DND-41 (cell line): ENCODE measurements at regions not wholly inside any gene's neighbourhood (a gene's known extent, or its start where the extent isn't known, plus 50 kb on each side); places are given as distances from the start of the nearest gene placed in this dataset.

Experiments used
- ATAC-seq: fragments of 200-7000 bp; cut with Tn5 transposase; 3 replicates; pipeline ENCODE4 v1.9.1; 2021; ENCODE audit warnings: low read depth; ENCODE audit not compliant: insufficient read depth
- DNase-seq: peaks from one replicate; pipeline ENCODE4 v3.0.0-alpha.2; 2020
- H2AFZ ChIP-seq: 2 replicates; pipeline ENCODE4 v1.6.0; 2012; ENCODE audit warnings: low read depth, low read length
- H3K27ac ChIP-seq: 2 replicates; pipeline ENCODE4 v1.5.1; 2012; ENCODE audit warnings: low read length, inconsistent platforms
- H3K27me3 ChIP-seq: fragments of 200-600 bp; sonication (generic); 2 replicates; pipeline ENCODE4 v1.6.0; 2012; ENCODE audit warnings: low read length, mild to moderate bottlenecking, inconsistent platforms; ENCODE audit not compliant: insufficient read depth, poor library complexity
- H3K36me3 ChIP-seq: 2 replicates; pipeline ENCODE4 v1.5.1; 2012; ENCODE audit warnings: low read length, inconsistent platforms; ENCODE audit not compliant: insufficient read depth
- H3K4me1 ChIP-seq: 2 replicates; pipeline ENCODE4 v1.5.1; 2012; ENCODE audit warnings: mild to moderate bottlenecking, low read length; ENCODE audit not compliant: insufficient read depth
- H3K4me2 ChIP-seq: 2 replicates; pipeline ENCODE4 v1.6.0; 2012; ENCODE audit warnings: mild to moderate bottlenecking, moderate library complexity, low read length, inconsistent platforms; ENCODE audit not compliant: insufficient read depth
- H3K4me3 ChIP-seq, 2 experiments: fragments of 200-600 bp in 1 of 2; shearing (Covaris generic) in 1 of 2; 2 replicates each; pipeline ENCODE4 v1.5.1; 2012 to 2016; ENCODE audit warnings: inconsistent platforms in 2 of 2, low read length in 2 of 2, mild to moderate bottlenecking in 2 of 2, low read depth in 1 of 2, moderate library complexity in 1 of 2
- H3K79me2 ChIP-seq: 2 replicates; pipeline ENCODE4 v1.6.0; 2012; ENCODE audit warnings: low read length, inconsistent platforms; ENCODE audit not compliant: insufficient read depth
- H3K9ac ChIP-seq: 2 replicates; pipeline ENCODE4 v1.6.0; 2012; ENCODE audit warnings: low read depth, mild to moderate bottlenecking, inconsistent platforms, low read length, moderate library complexity
- H3K9me3 ChIP-seq: 2 replicates; pipeline ENCODE4 v1.5.1; 2012; ENCODE audit warnings: low read length, moderate library complexity, mild to moderate bottlenecking, inconsistent platforms; ENCODE audit not compliant: insufficient read depth, severe bottlenecking
- H4K20me1 ChIP-seq: 2 replicates; pipeline ENCODE4 v1.6.0; 2012; ENCODE audit warnings: low read length; ENCODE audit not compliant: insufficient read depth
- CTCF ChIP-seq: IDR thresholded peaks from 2 replicates; pipeline ENCODE4 v1.5.1; 2012; ENCODE audit warnings: borderline replicate concordance, low read length, moderate library complexity, mild to moderate bottlenecking; ENCODE audit not compliant: poor library complexity, severe bottlenecking; ENCODE audit errors: extremely low read depth
- EZH2 ChIP-seq: IDR thresholded peaks from 3 replicates; pipeline ENCODE4 v1.6.1; 2012; ENCODE audit warnings: borderline replicate concordance, low read depth, mild to moderate bottlenecking, moderate library complexity, low read length, inconsistent platforms; ENCODE audit not compliant: severe bottlenecking

DNA sequence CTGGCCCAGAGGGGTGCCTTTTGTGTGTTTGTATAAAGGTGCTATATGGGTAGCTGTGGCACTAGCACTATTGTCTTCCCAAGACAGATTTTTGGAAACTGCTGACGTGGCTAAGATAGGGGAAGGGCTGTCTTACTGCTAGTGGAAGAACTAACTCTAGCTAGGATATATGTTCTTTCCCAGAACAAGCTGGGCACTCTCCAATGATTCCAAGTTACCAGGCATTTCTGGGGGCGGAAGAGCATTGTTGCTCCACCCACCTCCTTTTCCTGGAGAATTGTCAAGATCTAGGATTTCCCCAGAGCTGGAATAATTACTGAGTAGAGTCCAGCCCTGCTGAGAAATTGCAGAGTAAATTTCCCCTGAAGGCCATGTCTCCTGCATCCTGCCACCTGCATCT lies 408.3 kb downstream of the KLF5 start:
- no peaks in the 10 kb centered on the region for H3K79me2 ChIP-seq
- H4K20me1 ChIP-seq: no peaks in the 10 kb centered on the region
- ATAC-seq: no peak
- no peaks in the 10 kb centered on the region for H3K36me3 ChIP-seq
- H3K9ac ChIP-seq: no peak overlapping the region
- H3K4me2 ChIP-seq: no peak overlapping the region
- no peaks in the 10 kb centered on the region for H3K27me3 ChIP-seq
- no peak overlapping the region for H3K4me3 ChIP-seq
- H2AFZ ChIP-seq: no peak overlapping the region
- no peak overlapping the region for H3K27ac ChIP-seq
- DNase-seq: no peak
- no peaks in the 10 kb centered on the region for H3K9me3 ChIP-seq
- H3K4me1 ChIP-seq: no peaks in the 10 kb centered on the region
- TF ChIP-seq EZH2 (no peak), CTCF (no peak)

DNA sequence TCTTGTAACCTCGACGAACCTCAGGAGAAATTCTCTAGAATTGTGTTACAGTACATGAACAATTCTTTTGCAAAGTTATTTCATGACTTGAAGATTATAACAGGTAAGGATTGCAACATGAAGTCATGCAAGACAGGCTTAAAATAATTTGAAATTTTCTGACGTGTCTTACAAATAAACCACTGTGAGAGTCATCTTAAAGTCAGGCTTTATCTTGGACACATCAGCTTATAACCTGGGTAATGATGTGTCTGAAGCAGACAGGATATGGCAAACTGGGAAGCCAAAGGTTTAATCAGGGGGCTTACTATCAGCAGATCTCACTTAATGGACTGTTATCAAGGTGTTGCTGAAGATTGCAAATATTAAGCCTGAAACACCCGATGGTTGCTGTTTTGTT lies 407.8 kb downstream of the KLF5 start:
- H3K4me2 ChIP-seq: no peak overlapping the region
- H2AFZ ChIP-seq: no peak overlapping the region
- no peaks in the 10 kb centered on the region for H3K27me3 ChIP-seq
- TF ChIP-seq CTCF: no peak
- TF ChIP-seq EZH2: no peak
- H3K9me3 ChIP-seq: no peaks in the 10 kb centered on the region
- DNase-seq (no peak), ATAC-seq (no peak)
- H3K36me3 ChIP-seq: no peaks in the 10 kb centered on the region
- no peak overlapping the region for H3K4me3 ChIP-seq
- H3K27ac ChIP-seq: no peak overlapping the region
- H4K20me1 ChIP-seq: no peaks in the 10 kb centered on the region
- no peaks in the 10 kb centered on the region for H3K79me2 ChIP-seq
- no peaks in the 10 kb centered on the region for H3K4me1 ChIP-seq
- H3K9ac ChIP-seq: no peak overlapping the region

DNA sequence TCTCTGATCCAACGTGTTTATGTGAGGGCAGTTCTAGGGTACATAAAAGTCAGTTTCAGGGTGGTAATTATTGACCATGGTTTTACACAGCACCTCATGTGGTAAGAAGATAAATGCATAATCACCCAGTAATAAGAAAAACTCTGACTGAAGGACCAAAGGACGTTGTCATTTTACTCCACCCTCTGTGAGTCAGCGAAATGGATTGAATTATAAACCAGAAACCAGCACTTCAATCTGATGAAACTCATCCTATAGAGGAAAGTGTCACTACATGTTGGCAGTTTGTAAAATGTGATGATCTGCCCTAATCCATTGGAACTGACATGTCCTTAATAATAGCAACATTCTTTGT lies 406.8 kb downstream of the KLF5 start:
- TF ChIP-seq EZH2 (no peak), CTCF (no peak)
- no peaks in the 10 kb centered on the region for H3K79me2 ChIP-seq
- H3K4me3 ChIP-seq: no peak overlapping the region
- ATAC-seq (no peak), DNase-seq (no peak)
- no peak overlapping the region for H3K9ac ChIP-seq
- H3K4me2 ChIP-seq: no peak overlapping the region
- H4K20me1 ChIP-seq: no peaks in the 10 kb centered on the region
- no peak overlapping the region for H2AFZ ChIP-seq
- no peaks in the 10 kb centered on the region for H3K4me1 ChIP-seq
- no peaks in the 10 kb centered on the region for H3K27me3 ChIP-seq
- no peaks in the 10 kb centered on the region for H3K36me3 ChIP-seq
- H3K9me3 ChIP-seq: no peaks in the 10 kb centered on the region
- H3K27ac ChIP-seq: no peak overlapping the region

- ATAC-seq (no peak), DNase-seq (no peak)
- no peaks in the 10 kb centered on the region for H4K20me1 ChIP-seq
- no peak overlapping the region for H3K27ac ChIP-seq
- H3K4me1 ChIP-seq: no peaks in the 10 kb centered on the region
- no peaks in the 10 kb centered on the region for H3K9me3 ChIP-seq
- H2AFZ ChIP-seq: no peak overlapping the region
- no peak for TF ChIP-seq EZH2
- TF ChIP-seq CTCF: no peak
- no peaks in the 10 kb centered on the region for H3K27me3 ChIP-seq
- H3K9ac ChIP-seq: no peak overlapping the region
- H3K4me2 ChIP-seq: no peak overlapping the region
- H3K36me3 ChIP-seq: no peaks in the 10 kb centered on the region
- no peak overlapping the region for H3K4me3 ChIP-seq
- H3K79me2 ChIP-seq: no peaks in the 10 kb centered on the region
Measured at GRCh38 chr13:73464758-73465616, 406.2 kb downstream of the KLF5 start.
